Panc1 (cell line): ENCODE measurements at regions not wholly inside any gene's neighbourhood (a gene's known extent, or its start where the extent isn't known, plus 50 kb on each side); places are given as distances from the start of the nearest gene placed in this dataset.

Experiments used
- ATAC-seq: fragments of 200-7000 bp; cut with Tn5 transposase; 2 replicates; pipeline ENCODE4 v1.9.1; 2020; ENCODE audit warnings: mild to moderate bottlenecking, moderate library complexity
- BruUV-seq: library from RNA; stranded (reverse); fragments of 400-500 nt; replicated peaks from 2 replicates; lab custom pipeline; 2021; lab: Mats Ljungman, UMichigan
- CTCF ChIA-PET: fragments of 300-600 bp; sonication (Branson Sonifier 250); formaldehyde crosslinking; loops from one replicate; lab custom pipeline; 2022; ENCODE audit warnings: antibody characterized with exemption; lab: Charles Lee
- POLR2A ChIA-PET: fragments of 300-600 bp; sonication (Branson Sonifier 250); formaldehyde crosslinking; loops from one replicate; lab custom pipeline; 2022; ENCODE audit warnings: antibody characterized with exemption; lab: Charles Lee
- DNase-seq: peaks from one replicate; pipeline ENCODE4 v3.0.0-alpha.2; 2010; ENCODE audit warnings: low read depth, low spot score
- H3K27ac ChIP-seq: 2 replicates; pipeline ENCODE4 v1.5.1; 2011; ENCODE audit warnings: mild to moderate bottlenecking, low read length, inconsistent platforms
- H3K27me3 ChIP-seq: fragments of 200-500 bp; sonication (Bioruptor generic); 2 replicates; pipeline ENCODE4 v1.6.0; 2014; ENCODE audit warnings: low read length, inconsistent platforms; ENCODE audit not compliant: control insufficient read depth, insufficient read depth
- H3K36me3 ChIP-seq: fragments of 200-500 bp; sonication (Bioruptor generic); 2 replicates; pipeline ENCODE4 v1.5.1; 2014; ENCODE audit warnings: inconsistent platforms, mild to moderate bottlenecking, low read length, moderate library complexity; ENCODE audit not compliant: control insufficient read depth, insufficient read depth
- H3K4me1 ChIP-seq: 2 replicates; pipeline ENCODE4 v1.5.1; 2011; ENCODE audit warnings: inconsistent platforms, mild to moderate bottlenecking, low read length, moderate library complexity; ENCODE audit not compliant: control insufficient read depth, insufficient read depth
- H3K4me3 ChIP-seq, 2 experiments: 2 replicates each; pipeline ENCODE4 v1.5.1; 2011 to 2012; ENCODE audit warnings: low read depth in 2 of 2, low read length in 2 of 2, mild to moderate bottlenecking in 2 of 2, inconsistent platforms in 1 of 2, moderate library complexity in 1 of 2
- H3K9me3 ChIP-seq: fragments of 200-500 bp; sonication (Bioruptor generic); 2 replicates; pipeline ENCODE4 v1.5.1; 2014; ENCODE audit warnings: low read depth, mild to moderate bottlenecking, inconsistent platforms, low read length, moderate library complexity; ENCODE audit not compliant: control insufficient read depth, insufficient read depth
- POLR2AphosphoS5 ChIP-seq: IDR thresholded peaks from 2 replicates; pipeline ENCODE4 v1.6.1; 2012; ENCODE audit warnings: mild to moderate bottlenecking, low read depth, low read length, moderate library complexity
- SIN3A ChIP-seq: IDR thresholded peaks from 2 replicates; pipeline ENCODE4 v1.6.1; 2012; ENCODE audit warnings: low read depth, mild to moderate bottlenecking, low read length, moderate library complexity, borderline replicate concordance; ENCODE audit not compliant: insufficient read depth
- TCF7L2 ChIP-seq: IDR thresholded peaks from 2 replicates; pipeline ENCODE4 v1.6.1; 2011; ENCODE audit warnings: mild to moderate bottlenecking, low read depth, low read length, inconsistent platforms
- in situ Hi-C: cut with HindIII; loops from 2 replicates; pipeline ENCODE4 v1.10.0; 2016; ENCODE audit warnings: low sequenced_read_pairs, low pct_unique_long_range_greater_than_20kb
- intact Hi-C: fragments of 100-400 bp; cut with micrococcal nuclease; formaldehyde crosslinking; loops from one replicate; pipeline ENCODE4 v1.10.0; 2022; ENCODE audit not compliant: unreplicated experiment
- TF ChIP-seq, protein P1 (sequence below): fragments of 450-650 bp; IDR thresholded peaks from 2 replicates; pipeline ENCODE4 v1.5.1; 2017; ENCODE audit warnings: mild to moderate bottlenecking
- TF ChIP-seq, protein P2 (sequence below), 2 experiments: IDR thresholded peaks; 2 replicates each; pipeline ENCODE4 v1.6.1; 2011 to 2012; ENCODE audit warnings: low read depth in 2 of 2, control low read depth in 1 of 2, low read length in 1 of 2, mild to moderate bottlenecking in 1 of 2, moderate library complexity in 1 of 2; ENCODE audit not compliant: insufficient read depth in 1 of 2

DNA sequence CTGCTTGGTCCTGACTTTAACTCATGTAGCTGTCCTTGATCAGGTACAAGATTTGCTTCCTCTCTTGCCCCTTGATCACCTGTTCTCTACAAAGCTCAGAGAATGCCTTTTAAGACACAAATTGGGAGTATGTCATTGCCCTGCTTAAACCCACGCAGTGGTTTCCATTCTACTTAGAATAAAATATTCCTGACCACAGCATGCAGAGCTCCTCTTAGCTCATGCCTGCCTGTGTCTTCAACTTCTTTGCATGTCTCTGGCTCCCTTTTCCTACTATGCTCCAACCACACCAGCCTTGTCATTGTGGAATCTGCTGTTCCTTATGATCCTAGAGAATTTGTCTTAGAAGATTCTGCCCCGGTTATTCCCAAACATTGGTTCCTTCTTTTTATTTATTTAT is 393.1 kb downstream of the RRAGC start:
- H3K4me1 ChIP-seq = no peaks in the 10 kb centered on the region
- no peak overlapping the region for H3K4me3 ChIP-seq
- no peak overlapping the region for H3K27ac ChIP-seq
- TF ChIP-seq SIN3A = no peak
- no peak for TF ChIP-seq POLR2AphosphoS5
- TF ChIP-seq, protein P1, sequence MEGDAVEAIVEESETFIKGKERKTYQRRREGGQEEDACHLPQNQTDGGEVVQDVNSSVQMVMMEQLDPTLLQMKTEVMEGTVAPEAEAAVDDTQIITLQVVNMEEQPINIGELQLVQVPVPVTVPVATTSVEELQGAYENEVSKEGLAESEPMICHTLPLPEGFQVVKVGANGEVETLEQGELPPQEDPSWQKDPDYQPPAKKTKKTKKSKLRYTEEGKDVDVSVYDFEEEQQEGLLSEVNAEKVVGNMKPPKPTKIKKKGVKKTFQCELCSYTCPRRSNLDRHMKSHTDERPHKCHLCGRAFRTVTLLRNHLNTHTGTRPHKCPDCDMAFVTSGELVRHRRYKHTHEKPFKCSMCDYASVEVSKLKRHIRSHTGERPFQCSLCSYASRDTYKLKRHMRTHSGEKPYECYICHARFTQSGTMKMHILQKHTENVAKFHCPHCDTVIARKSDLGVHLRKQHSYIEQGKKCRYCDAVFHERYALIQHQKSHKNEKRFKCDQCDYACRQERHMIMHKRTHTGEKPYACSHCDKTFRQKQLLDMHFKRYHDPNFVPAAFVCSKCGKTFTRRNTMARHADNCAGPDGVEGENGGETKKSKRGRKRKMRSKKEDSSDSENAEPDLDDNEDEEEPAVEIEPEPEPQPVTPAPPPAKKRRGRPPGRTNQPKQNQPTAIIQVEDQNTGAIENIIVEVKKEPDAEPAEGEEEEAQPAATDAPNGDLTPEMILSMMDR = no peak
- TF ChIP-seq, protein P2, sequence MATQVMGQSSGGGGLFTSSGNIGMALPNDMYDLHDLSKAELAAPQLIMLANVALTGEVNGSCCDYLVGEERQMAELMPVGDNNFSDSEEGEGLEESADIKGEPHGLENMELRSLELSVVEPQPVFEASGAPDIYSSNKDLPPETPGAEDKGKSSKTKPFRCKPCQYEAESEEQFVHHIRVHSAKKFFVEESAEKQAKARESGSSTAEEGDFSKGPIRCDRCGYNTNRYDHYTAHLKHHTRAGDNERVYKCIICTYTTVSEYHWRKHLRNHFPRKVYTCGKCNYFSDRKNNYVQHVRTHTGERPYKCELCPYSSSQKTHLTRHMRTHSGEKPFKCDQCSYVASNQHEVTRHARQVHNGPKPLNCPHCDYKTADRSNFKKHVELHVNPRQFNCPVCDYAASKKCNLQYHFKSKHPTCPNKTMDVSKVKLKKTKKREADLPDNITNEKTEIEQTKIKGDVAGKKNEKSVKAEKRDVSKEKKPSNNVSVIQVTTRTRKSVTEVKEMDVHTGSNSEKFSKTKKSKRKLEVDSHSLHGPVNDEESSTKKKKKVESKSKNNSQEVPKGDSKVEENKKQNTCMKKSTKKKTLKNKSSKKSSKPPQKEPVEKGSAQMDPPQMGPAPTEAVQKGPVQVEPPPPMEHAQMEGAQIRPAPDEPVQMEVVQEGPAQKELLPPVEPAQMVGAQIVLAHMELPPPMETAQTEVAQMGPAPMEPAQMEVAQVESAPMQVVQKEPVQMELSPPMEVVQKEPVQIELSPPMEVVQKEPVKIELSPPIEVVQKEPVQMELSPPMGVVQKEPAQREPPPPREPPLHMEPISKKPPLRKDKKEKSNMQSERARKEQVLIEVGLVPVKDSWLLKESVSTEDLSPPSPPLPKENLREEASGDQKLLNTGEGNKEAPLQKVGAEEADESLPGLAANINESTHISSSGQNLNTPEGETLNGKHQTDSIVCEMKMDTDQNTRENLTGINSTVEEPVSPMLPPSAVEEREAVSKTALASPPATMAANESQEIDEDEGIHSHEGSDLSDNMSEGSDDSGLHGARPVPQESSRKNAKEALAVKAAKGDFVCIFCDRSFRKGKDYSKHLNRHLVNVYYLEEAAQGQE (IDR thresholded peaks at IDR 0.05; ENCODE audit: insufficient read depth in 1 of 2, low read depth in 2 of 2, low read length in 1 of 2) = no peak
- no peak for TF ChIP-seq TCF7L2
- no peaks in the 10 kb centered on the region for H3K9me3 ChIP-seq
- DNase-seq (no peak), ATAC-seq (no peak)
- no TSS peak for BruUV-seq
- in situ Hi-C loops = no loop called here
- CTCF ChIA-PET = no interaction called here
- H3K36me3 ChIP-seq = no peaks in the 10 kb centered on the region
- POLR2A ChIA-PET = no interaction called here
- intact Hi-C loops = no loop called here
- H3K27me3 ChIP-seq = peaks cover 6% of the 10 kb centered on the region; the same call in 1 of the 2 replicates

DNA sequence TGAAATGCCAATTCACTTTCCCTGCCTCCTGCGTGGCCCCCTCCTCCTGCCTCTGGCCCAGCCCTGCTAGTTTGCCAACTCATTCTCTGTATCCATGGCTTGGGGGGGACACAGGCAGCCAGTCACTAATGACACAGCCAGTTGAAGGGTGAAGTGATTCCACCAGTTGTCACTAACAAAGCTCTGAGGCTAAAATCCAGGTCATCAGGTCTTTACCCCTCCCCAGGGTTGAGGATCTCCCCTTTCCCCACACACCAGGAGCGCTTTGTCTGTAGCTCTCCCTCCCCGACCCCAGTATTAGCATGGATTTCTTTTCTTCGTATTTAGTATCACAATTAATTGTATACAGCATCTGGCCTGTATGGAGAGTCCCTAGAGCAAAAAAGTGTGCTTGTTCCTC is 394.1 kb downstream of the RRAGC start:
- Histone ChIP-seq H3K4me3 (no peak overlapping the region), H3K36me3 (no peaks in the 10 kb centered on the region), H3K9me3 (no peaks in the 10 kb centered on the region), H3K4me1 (no peaks in the 10 kb centered on the region), H3K27me3 (peaks cover 7% of the 10 kb centered on the region; the same call in 1 of the 2 replicates), H3K27ac (no peak overlapping the region)
- ChIA-PET CTCF (no interaction called here), POLR2A (no interaction called here)
- TF ChIP-seq SIN3A (no peak), POLR2AphosphoS5 (no peak), TCF7L2 (no peak)
- TF ChIP-seq, protein P2 (IDR thresholded peaks at IDR 0.05; ENCODE audit: insufficient read depth in 1 of 2, low read depth in 2 of 2, low read length in 1 of 2) = no peak
- TF ChIP-seq, protein P1 = no peak
- intact Hi-C loops (no loop called here), in situ Hi-C loops (no loop called here)
- ATAC-seq (no peak), DNase-seq (no peak)
- no TSS peak for BruUV-seq
